Stimulated activated CD4-positive, alpha-beta T cell treated with anti-CD3 and anti-CD28 coated beads, Interleukin-4, amount 100 ng/mL, for 1 hour (primary cell): ENCODE measurements at regions not wholly inside any gene's neighbourhood (a gene's known extent, or its start where the extent isn't known, plus 50 kb on each side); places are given as distances from the start of the nearest gene placed in this dataset.
"Not testable (repeated sequence)": the region's sequence is repeated elsewhere in the genome, so short reads cannot be mapped to it uniquely, and the experiment has no call there.

ENCODE experiments used
- DNase-seq: peaks from one replicate; pipeline ENCODE4 v3.0.0-alpha.2; 2020

DNA sequence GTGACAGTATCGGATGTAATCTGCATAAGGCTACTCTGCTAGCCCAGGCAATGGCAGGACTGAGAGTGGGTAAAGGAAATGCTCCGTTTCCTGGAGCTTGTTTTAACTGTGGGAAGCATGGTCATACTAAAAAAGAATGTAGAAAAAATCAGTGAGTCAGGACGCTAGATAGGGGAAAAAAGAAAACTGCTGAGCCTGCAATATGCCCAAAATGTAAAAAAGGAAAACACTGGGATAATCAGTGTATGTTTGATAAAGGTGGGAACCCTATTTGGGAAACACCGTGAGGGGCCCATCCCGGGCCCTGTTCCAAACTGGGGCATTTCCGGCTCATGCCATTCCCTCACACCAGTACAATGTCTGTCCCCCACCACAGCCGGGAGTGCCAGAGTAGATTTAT lies 775.8 kb downstream of the ZPLD1 start:
- no peak for DNase-seq

GRCh38 chr3:103218146-103218545 lies 783.3 kb downstream of the ZPLD1 start:
- DNase-seq = no peak

- DNase-seq = no peak
These were observed 784.0 kb downstream of the ZPLD1 start for GRCh38 chr3:103218793-103219192.

- no peak for DNase-seq
These were observed 792.8 kb downstream of the ZPLD1 start for GRCh38 chr3:103227651-103228050.

DNA sequence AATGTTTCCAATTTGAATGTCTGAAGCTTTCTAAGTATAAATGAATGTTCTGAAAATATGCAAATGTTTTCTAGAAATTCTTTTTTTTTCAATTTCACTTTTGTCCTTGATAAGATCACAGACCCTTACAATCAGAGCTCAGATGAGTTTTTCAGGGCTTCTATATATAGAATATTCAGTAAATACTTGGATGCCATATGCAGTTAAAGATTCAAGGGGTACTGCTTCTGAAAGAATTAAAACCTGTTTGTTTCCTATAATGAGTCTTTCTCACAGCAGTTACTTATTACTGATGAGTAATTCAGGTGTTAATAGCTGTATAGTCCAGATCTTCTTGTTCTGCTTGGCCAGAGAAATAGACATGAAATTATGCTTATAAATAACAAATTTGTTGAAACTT lies 812.6 kb downstream of the ZPLD1 start:
- DNase-seq = no peak

- DNase-seq = not testable (repeated sequence)
These were observed 820.0 kb downstream of the ZPLD1 start for GRCh38 chr3:103254827-103255226.

- DNase-seq = no peak
These were observed 834.5 kb downstream of the ZPLD1 start for GRCh38 chr3:103269287-103269686.

DNA sequence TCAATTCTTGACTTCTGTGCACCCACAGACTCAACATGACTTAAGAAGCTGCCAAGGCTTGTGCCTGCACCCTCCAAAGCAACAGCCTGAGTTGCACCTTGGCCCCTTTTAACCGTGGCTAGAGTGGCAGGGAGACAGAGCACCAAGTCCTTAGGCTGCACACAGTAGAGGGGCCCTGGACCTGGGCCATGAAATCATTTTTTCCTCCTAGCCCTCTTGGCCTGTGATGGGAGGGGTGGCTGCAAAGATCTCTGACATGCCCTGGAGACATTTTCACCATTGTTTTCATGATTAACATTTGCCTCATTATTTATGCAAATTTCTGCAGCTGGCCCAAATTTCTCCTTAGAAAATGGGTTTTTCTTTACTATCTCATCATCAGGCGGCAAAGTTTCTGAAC lies 836.8 kb downstream of the ZPLD1 start:
- no peak for DNase-seq

GRCh38 chr3:103295974-103296570 lies 861.3 kb downstream of the ZPLD1 start:
- no peak for DNase-seq

- DNase-seq = not testable (repeated sequence)
These were observed 862.7 kb downstream of the ZPLD1 start for GRCh38 chr3:103297502-103297901.

DNA sequence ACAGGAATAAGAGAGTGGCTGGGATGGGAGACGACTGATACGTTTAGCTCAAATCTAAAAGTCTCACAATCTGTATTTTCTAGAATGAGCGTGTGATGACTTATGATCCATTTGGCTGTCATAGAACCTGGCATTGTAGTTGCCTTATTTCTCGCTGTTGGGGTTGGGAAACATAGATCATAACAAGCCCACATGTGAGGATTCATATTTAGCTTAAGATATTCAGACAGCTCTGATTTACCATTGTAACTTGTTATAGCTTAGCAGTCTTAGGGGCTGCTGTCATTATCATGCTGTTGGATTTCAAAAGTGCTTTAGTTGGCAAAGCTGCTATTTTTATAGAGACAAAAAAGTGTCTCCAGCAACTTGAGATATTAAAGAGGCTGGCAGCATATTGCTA lies 871.3 kb downstream of the ZPLD1 start:
- DNase-seq = no peak

DNA sequence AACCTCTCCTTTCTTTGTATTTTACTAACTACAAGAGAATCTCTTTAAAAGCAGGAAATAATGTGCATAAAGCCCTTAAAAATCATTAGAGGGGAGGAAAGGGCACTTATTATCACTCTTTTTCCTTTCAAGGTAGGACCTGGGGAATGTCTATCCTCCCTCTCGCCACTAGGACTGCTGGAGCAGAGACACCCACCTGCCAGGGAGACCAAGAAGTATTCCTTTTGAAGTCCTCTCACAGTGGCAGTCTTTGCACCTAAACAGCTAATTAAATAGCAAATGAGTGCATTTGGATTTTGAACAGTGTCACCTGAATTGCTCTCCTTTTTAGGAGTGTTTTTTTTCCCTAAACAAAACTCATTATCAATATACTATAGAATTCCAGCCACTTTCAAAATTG lies 874.1 kb downstream of the ZPLD1 start:
- no peak for DNase-seq

DNA sequence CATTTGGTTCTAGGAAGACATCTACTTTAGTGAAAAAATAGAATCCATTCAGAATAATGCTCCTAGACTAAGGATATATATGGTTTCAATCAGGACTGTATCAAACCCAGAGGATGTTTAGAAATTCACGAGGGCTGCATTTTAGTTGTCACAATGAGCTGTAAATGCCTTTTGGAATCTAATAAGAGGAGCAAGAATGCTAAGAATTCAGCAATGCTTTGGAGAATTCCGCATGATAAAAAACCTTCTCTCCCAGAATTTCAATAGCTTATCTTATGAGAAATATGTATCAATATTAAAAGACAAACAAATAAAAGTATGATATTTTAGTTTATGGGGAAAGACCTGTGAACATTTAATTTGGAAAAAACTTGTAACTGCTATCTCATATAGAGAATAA lies 885.1 kb downstream of the ZPLD1 start:
- DNase-seq = no peak

DNA sequence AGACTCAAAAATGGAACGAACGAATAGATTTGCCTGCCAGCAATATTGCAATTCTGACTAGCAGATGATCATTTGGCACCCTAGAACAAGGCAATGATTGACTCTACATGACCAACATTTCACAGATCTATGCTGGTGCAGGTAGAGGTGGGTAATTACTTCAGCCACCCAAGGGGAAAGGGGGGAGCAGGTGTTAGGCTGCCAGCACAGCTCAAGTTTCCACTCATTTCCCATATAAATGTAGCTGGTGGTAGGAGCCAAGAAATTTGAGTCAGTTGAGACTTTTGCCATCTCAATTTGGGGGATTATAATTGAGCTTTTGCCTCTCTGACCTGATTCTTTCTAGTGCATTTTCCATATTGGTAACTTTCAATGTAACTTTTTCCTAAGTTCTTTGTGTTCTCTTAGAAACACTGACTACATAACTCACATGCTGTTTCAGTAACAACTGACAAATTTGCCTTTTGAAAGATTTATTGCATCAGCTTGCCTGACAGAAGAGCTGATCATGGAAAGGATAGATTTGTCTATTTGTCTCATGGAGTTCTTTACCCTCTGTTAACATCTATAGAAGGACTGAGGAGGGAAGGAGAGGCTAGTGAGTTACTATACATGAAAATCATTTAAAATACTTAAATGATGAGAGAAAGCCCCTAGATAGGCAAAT lies 902.5 kb downstream of the ZPLD1 start:
- DNase-seq = no peak

GRCh38 chr3:103341078-103341606 lies 906.3 kb downstream of the ZPLD1 start:
- no peak for DNase-seq

- no peak for DNase-seq
These were observed 907.5 kb downstream of the ZPLD1 start for GRCh38 chr3:103342205-103342731.

DNA sequence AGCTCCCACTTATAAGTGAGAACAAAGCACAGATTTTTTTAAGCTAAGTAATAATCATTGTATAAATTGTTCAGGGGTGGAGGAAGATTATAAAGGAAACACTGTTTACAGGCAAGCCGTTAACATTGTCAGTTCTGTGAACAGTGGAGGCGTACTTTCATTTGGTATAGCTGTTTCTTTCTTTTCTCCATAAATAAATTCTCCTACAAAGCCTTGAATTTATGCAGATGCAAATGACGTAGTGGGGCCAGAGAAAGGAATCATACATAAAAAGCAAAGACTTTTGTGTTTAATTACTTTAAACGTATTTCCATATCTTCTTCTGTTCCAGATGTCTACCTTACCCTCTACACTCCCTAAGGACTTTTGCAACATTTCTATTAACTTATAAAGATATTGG lies 914.9 kb downstream of the ZPLD1 start:
- no peak for DNase-seq

- DNase-seq = no peak
These were observed 930.7 kb downstream of the ZPLD1 start for GRCh38 chr3:103365467-103365866.

GRCh38 chr3:103367481-103367880 lies 932.7 kb downstream of the ZPLD1 start:
- no peak for DNase-seq

DNA sequence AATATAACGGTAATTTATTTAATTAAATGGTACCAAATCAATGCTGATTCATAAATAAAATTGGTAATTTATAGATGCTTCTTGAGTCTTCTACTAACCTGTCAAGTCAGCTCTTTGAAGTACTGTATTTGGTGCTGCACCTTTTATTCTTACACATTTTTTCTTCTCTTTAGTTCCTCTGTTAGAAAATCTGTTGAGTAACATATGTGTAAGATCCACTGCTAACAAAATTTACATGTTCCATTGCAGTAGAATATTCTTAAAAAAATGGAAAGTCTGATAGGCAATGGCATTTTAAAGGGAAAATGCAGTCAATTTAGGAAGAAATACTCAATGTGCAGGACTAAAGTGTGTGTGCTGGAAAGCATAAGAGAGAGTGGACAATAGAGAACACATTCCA lies 936.6 kb downstream of the ZPLD1 start:
- DNase-seq = no peak

- DNase-seq = no peak
These were observed 937.2 kb downstream of the ZPLD1 start for GRCh38 chr3:103372031-103372430.

DNA sequence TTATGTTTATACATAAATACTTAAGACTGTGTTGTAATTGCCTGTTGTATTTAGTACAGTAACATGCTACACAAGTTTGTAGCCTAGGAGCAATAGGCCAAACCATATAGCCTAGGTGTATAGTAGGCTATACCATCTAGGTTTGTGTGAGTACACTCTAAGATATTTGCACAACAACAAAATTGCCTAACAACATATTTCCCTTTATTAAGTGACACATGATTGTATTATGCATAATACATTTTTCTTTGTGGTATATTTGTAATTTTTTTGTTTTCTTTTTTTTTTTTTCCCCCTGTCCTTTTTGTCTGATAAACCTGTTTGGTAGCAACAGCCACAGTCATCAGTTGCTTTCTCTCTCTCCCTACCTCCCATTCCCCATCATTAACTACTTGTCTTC lies 945.6 kb downstream of the ZPLD1 start:
- DNase-seq = no peak

- DNase-seq = no peak
These were observed 946.7 kb downstream of the ZPLD1 start for GRCh38 chr3:103381296-103382079.
